ENCODE measurements at regions not wholly inside any gene's neighbourhood (a gene's known extent, or its start where the extent isn't known, plus 50 kb on each side); places are given as distances from the start of the nearest gene placed in this dataset.
A peak's percentile ranks its signal among the peaks of the same experiment; 100 is the strongest.

DNA sequence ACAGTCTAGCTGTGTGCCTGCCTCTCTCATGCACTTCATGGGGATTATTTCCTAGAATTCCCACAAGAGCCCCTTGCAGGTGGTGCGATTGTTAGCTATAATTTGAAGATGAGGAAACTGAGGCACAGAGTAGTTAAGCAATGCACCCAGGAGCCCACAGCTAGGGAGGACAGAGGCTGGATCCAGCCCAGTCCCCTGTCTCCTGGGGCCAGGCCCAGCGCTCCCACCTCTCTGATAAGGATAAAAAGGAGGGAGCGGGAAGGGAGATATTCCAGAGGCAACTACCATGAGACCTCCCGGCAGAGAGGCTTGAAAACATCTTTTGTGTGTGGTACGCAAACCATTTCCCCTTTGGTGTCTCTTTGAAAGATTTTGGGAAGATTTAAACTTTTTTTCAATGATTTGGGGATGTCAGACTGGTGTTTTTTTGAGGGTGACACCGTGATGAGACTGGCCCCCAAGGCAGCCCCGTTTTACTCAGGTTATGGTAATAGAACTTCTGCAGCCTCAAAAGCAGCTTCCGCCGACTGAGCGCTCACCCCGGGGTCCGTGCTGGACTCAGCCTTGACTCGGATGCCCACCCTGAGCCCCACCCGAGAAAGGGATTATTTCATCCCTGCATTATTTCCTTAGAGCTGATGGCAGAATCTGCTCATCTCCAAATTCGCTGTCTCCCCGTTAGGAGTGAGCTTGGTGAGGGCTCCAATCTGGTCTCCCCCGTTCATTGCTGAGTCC is 144.7 kb upstream of the IER5L start:
- DNase-seq = no peak

DNA sequence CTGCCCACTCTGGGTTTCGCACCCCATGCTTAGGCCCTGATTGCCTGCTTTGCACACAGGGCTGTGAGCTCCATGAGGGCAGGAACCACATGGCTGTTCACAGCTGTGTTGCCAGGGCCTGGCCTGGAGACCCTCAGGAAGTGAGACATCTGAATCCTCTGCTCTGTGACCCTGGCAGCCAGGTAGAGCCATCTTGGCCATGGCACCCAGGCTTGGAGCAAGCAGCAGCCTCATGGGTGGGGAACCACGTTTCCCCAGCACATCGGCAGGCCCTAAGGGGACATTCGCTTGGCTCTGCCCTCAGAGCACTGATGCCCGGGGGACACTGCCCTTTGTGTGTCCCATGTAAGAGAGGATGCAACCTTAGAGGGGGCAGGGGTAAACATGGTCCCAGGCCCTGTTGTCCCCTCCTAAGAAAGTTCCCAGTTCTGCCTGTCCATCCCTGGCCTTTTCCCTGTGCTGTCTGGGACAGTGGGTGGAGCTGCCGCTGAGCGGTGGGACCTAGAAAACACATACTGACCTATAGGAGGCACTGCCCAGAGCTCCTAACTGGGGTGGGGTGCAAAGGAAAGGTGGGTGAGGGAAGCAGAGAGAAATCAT is 144.1 kb upstream of the IER5L start:
- no peak for DNase-seq

DNA sequence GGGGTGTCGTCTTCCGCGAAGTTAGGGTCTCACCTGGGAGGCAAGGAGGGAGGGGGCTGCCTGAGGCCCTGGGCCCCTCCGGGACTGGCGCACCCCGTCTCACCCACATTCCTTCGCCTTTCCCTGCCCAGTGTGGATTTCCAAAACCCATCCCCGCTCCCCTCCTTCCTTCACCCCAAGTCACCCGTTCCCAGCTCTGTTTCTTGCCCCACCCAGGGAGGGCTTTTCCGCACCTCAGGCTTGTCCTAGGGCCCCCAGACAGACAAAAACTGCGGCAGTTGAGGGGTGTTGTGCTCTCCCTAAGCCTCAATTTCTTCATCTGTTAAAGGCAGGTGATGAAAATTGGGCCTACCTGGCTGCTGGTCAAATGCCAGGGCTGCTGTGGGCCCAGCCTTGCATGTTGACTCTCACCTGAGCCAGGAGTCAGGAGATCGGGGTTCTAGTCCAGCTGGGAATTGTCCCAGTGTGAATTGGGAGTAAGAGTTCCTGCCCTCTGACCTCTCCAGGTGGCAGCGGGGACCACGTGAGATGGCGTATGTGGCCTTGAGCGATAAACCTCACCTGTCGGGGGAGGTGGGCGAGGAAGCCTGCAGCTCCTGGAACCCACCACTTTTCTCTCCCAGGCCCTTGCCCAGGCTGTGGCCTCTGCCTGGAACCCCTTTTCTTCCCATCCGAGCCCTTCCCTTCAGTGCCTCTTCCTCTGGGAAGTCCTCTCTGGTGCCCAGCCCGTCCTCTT is 143.4 kb upstream of the IER5L start:
- no peak for DNase-seq

DNA sequence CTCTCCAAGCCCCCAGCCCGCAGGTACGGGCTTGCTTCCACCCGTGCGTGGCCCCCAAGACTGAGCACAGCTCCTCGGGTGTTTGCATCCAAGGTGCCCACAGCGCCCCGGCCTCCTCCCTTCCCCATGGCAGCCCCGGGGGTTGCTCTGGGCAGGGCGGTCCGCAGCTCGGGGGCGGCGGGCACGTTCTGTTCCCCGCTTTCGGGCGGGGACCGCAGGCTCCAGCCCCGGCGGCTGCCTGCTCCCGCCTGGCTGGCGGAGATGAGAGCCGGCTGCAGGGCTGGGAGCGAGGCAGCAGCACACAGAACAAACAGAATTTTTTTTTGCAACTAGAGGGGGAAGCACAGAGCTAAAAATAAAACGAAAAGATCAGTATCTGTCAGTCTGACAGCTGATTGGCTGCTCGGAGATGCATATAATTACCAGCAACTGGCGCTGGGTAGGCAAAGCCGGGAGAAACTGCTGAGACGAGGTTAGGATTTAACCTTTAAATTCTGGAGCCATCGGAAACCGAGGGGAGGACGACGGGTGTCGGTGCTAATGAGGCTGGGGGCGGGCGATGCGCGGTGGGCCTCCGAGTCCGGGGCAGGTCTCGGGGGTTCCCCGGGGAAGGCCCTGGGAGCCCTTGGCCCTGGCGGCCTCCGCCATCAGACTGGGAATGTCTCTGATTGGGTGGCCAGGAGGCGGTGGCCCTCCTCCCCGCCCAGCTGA is 142.7 kb upstream of the IER5L start:
- DNase-seq = peak; percentile 74 to 84 (median 82)

DNA sequence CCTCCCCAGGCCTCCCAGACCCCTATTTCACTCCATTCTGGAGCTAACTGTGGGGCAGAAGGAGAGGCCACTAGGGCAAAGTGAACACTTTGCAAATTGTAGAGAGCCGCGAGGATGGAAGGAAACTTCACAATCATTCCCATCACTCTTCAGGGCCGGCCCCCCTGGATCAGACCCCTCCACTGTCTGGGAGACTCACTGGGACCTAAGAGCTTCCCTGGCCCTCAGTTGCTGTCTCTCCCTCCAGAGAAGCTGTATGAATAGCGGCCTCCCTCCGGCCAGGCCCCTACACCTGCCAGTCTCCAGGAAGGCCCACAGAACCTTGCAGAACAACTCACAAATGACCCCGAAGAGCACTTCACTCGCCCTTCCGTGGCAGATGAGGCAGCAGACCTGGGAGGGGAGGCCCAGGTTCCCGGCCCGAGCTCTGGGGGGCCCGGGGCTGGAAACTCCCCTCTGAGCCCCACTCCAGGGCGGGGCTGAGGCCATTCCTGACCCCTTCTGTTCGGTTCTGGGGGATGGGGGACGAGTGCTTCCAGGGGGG is 141.9 kb upstream of the IER5L start:
- no peak for DNase-seq

DNA sequence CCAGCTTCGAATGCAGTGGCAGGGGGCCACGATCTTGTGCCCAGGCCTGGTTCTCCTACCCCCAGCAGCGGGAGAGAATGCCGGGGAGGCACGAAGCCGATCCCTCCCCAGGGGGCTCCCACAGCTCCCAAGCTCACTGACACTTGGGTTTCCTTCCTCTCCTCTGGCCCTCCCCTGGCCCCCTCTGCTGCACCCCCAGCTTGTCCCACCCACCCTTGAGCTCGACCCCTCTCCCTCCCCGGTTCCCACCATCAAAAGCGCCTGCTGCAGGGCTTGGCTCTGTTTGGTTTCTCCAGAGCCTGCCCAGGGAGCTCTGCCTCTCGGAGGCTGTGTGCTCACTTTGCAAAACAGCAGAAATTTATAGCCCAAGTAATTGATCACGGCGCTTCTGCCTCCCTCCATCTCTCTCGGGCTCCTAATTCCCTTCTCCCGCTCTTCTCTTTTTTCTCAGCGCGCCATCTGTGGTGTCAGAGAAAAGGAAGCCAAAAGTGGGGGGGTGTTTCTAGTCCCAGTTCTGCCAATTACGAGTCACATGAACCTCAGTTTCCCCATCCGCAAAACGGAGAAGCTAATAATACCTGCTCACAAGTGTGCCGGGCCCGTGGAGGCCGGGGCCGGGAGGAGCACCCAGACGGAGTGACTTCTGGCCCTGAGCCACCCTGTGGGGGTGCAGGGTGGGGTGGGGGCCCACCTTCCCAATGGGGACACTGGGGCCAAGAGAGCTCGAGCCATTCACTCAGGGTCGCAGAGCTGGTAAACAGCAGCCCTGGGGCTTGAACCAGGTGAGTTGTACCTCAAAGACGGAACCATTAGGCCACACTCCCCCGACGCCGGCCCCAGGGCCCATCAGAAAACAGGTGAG is 141.2 kb upstream of the IER5L start:
- no peak for DNase-seq

DNA sequence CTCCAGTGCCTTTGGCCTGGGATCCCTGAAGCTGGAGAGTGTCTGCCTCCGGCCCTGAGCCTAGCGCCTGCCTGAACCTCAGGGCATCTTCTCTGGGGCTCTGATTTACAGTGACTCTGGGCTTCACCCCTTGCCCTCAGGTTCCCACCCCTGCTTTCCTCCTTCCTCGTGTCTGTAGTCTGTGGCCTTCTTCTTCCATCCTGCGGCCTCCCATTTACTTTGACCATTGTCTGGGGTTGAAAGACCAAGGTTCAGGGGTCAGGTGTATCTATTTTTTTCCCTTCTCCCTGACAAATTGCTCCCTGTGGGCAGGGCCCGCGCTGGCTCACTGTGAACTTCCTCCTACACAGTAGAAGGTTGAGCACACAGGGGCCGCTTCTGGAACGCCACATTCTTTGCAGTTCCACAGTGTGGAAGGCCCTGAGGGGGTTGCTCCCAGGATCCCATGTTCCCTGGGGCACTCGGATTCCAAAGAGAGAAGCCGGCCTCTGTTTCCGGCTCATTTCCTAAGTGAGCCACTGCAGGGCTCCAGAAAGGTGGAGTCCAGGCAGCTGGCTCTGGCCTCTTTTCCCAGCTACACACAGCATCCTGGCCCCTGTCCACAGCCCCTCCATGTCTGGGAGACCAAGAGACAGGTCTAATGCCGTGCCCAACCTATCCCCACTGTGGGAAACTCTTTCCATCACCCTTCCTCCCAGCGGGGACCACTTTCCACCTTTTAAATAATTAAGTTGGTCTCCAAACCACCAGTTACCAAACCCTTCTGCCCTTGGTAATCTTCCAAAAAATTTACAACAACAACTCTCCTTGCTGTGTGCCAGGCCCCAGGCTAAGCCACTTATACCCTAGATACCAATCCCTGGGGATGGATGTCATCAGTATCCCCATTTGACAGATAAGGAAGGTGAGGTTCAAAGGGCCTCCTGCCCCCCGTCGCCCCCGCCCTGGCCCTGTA is 140.3 kb upstream of the IER5L start:
- no peak for DNase-seq

DNA sequence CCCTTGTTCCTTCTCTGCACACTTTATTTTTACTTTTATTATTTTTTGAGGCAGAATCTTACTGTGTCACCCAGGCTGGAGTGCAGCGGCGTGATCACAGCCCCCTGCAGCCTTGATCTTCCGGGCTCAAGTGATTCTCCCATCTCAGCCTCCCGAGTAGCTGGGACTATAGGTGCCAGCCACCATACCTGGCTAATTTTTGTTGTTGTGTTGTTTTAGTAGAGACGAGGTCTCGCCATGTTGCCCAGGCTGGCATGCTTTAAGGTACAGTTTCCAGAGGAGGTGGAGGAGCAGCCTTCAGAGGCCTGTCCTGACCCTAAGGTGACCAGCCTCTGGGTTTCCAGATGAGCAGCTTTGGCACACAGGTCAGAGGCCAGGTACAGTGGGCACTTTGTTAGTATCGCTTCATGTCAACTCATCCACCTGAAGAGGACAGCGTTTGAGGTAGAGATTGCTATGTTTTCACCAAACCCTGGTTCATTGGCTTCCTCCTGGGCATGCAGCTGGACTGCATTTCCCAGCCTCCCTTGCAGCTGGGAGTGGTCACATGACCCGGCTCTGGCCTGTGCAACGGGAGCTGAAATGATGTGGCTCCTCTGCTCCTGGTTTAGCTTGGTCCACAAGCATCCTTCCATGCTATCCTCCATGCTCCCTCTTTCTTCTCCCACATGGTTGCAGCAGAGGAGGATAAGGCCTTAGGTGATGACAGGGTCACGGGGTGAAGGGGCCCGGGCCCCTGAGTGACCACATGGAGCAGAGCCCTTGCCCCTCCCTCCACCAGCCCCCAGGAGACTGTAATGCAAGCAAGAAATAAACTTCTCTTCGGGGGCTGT is 139.3 kb upstream of the IER5L start:
- DNase-seq = peak; percentile 45 to 55 (median 48)

DNA sequence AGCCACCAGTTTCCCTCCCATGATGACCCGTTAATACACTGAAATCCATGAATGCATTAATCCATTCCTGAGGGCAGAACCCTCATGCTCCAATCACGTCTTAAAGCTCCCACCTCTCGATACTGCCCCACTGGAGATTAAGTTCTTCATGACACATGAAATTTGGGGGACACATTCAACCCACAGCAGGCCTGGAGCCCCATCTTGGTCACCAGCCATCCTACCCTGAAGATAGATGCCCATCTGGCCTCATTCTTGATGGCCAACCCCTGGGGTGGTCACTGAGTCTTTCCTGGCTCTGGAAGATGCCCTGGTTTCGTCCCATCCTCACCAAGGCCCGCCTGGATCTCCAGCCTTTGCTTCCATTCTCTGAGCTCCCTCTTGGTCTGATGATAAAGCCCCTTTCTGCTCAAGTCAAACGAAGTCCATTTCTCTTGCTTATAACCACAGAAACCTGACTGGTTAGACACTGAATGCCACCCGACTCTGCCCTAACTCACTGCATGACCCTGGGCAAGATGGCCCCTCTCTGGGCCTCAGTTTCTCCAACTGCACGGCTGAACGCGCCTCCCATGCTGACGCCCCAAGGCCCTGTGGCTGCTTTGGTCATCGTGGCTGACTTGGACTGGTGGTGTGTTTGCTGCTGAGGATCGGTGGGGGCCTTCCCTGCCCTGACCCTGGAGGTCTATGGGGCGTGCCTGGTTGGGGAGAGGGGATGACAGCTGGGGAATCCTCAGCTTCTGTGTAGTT is 138.4 kb upstream of the IER5L start:
- no peak for DNase-seq

DNA sequence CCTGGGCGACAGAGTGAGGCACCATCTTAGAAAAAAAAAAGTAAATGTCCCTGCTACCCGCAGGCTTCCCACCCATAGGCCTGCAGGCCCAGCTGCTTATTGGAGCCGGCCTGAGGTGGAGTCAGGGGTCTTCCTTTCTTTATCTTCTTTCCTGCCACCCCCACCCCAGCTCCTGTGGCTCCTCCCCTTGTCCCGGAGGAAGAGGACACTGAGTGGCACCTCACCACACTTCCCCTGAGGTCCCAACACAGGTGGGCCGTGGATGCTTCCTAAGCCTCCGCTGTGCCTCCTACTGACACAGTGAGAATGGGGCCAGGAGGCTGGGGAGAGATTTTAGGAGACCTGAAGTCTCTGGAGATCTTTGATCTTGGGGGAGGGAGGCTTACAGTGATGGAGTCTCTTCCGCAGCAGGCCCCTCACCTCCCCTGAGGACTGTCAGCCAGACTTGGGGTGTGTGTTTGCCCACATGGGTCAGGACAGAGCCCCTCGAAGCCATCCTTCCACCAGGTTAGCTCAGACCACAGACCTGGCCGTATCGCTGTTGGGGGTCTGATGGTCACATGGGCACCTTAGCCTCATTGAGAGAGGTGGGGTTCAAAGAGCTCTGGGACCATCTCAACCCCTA is 135.4 kb upstream of the IER5L start:
- DNase-seq = no peak

DNA sequence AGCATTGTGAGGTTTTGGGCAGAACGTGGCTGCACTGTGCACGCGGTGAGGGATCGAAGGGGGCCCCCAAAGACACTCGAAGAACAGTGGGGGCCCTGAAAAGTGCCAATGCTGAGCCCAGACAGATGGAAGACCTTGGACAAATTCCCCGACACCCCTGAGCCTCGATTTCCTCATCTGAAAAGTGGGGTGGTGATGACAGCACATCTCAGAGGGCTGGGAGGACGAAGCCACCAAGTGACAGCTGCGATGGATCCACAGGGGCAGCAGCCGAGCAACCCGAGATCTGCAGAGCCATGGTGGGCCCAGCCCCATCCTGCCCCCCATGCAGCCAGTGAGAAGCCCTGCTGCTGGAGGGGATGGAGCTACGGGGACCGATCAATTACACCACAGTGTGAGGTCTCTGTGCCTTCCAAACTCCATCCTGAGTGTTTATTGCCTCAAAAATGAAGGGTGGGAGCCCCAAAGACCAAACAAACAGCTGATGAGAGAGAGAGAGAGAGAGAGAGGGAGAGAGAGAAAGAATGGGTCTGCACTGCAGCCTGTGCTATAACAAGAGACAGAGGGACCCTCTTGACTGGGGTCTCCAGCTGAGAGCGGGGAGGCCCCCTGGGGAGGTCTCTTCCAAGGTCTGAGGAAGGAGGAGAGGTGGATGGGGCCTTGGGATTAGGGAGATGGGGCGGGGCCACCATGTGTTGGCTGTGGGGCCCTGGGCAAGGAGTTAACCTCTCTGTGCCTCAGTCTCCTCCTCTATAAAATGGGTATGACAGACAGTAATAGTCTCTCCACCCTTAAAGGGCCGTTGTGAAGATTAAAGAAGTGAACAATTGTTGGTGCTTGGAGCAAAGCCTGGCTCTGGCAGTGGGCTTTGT is 134.4 kb upstream of the IER5L start:
- DNase-seq = no peak

DNA sequence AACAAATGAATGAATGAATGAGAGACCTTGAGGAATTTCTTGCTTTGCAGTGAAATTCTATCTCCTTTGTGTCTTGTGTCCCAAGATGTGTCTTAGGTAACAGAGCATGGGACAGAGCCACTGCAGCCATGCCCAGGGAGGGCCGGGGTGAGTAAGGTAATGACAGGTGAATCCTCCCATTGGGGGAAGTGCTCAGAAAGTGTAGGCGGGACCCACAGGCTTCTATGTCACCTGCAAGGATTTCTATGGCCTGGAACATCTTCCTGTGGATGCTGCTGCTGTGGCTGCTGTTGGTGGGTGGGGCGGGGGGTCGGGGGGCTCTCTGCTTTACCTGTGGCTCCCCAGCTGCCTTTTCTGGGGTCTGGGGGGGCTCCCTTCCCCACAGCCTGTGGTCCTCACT is 133.6 kb upstream of the IER5L start:
- DNase-seq = no peak

DNA sequence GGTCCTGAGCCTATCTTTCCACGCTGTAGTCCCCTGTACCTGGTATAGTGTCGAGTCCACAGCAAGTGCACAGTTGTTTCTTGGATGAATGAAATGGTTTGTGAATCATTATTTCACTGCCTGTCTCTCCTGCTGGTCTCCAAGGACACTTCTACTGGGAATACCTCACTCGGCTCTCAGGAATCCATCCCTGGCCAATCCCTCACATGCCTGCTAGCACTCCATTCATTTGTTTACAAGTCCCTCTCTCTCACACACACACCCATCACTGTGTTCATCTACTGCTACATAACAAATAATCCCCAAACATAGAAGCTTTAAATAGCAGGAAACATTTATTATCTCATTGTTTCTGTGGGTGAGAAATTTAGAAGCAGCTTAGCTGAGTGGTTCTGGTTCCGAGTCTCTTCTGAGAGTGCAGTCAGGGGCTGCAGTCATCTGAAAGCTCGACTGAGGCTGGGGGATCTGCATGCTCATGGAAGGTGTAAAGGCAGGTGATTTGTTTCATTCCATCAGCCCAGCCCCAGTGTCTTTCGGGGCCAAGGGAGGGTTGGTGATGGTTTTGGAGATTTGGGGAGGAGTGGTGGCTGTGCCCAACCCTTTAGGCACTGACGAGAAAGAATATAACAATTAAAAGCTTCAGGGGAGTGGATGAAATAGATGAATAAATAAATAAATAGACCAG is 132.7 kb upstream of the IER5L start:
- no peak for DNase-seq

DNA sequence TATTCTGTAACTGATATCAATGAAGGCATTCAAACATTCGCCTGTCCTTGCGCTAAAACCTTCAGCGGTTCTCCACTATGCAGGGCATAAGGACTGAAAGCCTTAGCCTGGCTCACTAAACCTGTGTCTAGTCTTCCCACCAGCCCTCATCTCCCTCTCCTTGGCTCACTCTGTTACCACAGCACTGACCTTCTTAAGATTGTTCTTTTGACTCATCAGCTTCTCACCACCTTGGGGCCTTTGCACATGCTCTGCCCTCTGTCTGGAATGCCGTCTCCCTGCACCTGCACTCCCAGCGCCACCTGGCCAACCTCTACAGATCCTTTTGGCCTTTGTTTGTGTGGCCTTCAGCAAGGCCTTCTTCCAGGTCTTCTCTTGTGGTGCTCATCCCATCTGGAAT is 131.8 kb upstream of the IER5L start:
- DNase-seq = no peak

DNA sequence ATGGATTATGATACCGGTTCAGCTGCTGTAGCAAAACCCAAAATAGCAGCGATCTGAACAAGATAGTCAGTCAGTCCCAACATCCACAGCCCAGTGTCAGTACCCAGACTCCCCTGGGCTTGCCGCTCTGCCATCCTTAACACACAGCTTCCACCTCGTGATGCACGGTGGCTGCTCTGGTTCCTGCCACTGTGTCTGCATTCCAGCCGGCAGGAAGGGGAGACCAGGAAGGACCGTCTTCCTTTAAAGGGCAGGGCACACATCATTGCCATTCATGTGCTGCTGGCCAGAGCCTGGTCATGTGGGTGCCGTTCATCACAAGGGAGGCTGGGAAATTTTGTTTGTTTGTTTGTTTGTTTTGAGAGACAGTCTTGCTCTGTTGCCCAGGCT is 131.0 kb upstream of the IER5L start:
- DNase-seq = no peak

DNA sequence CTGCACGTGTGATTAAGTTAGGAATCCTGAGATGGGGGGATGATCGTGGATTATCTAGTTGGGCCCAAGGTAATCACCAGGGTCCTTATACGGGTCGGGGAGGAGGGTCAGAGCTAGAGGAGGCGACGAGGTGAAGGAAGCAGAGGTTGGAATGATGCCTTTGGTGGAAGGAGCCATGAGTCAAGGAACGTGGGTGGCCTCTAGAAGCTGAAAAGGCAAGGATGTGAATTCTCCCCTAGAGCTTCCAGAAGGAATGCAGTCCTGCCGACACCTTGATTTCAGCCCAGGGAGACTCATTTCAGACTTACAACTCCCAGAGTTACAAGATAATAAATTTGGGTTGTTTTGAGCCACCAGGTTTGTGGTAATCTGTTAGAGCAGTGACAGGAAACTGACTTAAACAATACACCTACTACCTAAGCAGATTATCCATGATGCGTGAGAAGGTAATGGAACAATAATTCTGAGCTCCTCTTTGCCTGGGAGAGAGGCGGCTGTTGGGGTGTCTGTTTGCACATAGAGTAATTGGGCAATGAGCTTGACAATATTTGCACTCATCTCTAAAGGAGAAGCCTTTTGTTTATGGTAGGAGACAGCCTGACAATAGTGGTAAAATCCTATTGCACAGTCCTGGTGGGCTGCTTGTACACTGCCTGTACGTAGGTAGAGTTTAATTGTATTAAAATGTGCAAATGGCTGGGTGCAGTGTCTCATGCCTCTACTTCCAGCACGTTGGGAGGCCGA is 129.3 kb upstream of the IER5L start:
- DNase-seq = no peak
